Activated CD4-positive, alpha-beta T cell treated with anti-CD3 and anti-CD28 coated beads for 4 hours (primary cell): ENCODE measurements at regions not wholly inside any gene's neighbourhood (a gene's known extent, or its start where the extent isn't known, plus 50 kb on each side); places are given as distances from the start of the nearest gene placed in this dataset.

Experiments
- DNase-seq, 2 donors: peaks; one replicate each; pipeline ENCODE4 v3.0.0-alpha.2; 2020

DNA sequence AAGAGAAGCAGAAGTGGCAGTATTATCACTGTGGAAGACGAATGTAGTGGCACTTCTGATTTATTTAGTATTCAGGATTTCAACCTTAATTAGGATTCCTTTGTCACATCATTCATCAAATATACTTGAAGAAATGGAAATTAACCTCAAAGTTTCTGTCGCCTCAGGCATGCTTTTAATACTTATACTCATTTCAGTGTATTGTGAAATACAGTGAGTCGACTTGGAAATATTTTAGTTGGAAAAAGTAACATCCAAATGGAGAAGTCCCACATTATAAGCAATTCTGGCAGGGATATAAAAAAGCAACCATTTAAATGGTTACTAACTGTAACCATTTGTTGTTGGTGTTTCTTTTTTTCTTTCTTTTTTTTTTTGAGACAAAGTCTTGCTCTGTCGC, 648.8 kb downstream of the ARL4A start:
- no peak for DNase-seq

DNA sequence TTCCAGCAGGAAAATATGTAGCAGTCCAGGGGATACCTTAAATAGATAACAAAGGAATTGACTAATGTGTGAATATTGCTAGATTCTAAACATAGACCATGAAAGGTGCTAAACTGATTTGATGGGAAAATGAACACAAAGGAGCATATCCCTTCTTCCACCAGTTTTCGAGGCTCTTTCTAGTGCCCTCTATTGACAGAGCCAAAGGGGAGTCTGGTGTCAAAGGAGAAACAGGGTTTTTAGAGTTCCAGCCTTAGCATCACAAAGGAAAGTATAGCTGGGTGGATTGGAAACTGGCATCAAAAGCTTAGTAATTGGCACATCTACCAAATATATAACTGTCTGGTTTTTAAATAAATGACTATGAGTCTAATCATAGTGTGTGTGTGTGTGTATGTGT, 636.8 kb downstream of the ETV1 start:
- no peak for DNase-seq

DNA sequence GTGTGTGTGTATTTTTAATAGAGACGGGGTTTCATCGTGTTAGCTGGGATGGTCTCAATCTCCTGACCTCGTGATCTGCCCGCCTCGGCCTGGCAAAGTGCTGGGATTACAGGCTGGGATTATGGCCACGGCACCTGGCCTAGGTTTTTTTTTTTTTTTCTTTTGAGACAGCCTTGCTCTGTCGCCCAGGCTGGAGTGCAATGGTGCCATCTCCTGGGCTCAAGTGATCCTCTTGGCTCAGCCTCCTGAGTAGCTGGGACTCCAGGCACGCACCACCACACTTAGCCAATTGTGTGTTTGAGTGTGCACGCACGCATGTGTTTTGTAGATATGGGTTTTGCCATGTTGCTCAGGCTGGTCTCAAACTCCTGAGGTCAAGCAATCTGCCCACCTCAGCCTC, 629.8 kb downstream of the ETV1 start:
- DNase-seq: no peak

DNA sequence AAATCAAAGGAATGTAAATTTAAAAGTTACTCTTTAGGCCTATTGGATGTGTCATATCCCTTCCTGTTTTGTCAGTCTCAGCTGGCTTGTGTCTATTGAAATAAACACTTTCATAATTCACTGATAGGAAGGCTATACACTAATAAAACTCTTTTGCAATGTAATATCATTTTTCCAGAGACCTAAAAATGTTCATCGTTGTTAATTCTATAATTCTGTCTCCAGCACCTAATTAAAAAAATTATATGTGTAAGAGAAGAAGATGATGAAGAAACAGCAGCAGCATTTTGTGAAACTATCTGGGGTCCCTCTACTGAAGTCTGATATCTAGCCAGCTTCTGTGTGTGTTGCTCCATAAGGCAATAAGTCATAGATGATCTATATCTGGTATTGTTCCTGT, 602.7 kb downstream of the ETV1 start:
- no peak for DNase-seq

DNA sequence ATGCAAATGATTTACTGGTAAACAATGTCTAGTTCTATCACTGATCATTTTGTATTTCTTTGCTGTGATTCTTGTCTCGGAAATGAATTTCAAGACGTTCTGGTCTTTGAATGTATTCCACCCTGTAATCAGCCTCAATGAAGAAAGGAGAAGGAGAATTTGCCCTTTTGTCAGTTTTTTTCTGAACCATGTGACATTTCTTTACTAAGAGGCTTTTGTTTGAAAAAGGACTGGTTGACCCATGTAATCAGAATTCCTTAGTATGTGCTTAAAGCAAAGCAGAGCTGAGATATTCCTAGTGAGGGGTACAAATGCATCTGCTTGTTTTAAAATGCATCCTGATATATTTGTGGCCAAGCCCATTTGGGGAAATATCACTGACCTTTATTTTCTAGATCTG, 581.6 kb downstream of the ETV1 start:
- DNase-seq: no peak

DNA sequence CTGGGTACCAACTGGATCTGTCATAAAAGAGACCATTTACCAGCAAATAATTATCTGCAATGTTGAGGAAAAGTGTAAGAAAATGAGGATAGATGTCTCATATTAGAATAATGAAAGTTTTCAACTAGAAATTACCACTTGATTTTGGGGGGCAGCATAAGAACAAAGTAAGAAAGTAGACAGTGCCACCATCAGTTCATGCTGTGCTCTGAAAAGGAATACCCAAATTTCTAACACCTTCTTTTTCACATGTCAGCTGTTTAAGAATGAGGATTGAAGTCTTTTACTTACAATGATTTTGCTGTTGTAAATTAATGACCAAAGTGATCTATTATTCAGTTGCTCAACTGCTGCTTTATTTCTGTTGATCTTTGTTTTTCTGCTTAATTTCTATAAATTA, 578.3 kb downstream of the ETV1 start:
- DNase-seq: no peak

DNA sequence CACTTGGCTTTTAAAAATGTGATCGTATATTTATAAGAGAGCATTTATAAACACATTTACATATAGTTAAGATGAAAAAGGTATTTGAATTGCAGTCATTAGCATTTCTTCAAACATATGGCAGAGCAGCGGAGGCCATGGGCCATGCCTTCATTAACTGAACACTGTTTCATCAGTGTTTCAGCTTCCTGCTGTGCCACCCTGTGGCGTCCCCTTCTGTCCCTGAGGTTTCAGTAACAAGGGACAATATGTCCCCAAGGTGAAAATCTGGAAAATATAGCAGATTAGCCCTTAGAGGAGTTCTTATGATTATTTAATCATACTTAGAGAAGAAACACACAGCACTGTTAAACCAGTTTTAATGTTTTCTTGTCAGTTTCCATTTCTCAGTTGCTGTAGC, 577.8 kb downstream of the ETV1 start:
- DNase-seq: no peak

DNA sequence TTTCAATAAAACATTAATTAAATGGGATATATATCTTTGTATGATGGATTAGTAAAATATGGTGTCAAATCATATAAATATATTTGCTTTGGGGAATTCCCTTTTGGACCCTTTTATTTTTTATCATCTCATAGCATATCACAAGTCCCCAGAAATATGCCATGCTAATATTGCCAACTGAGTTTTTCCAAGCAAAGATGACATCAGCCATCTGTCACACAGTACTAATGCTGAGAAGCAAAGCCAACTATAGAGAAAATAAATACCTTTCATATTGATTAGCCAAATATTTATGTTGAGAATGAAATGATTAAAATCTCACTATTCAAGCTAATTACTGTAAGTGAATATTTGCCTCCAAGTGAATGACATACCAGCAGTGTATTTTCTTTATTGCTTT, 575.3 kb downstream of the ETV1 start:
- DNase-seq: no peak

DNA sequence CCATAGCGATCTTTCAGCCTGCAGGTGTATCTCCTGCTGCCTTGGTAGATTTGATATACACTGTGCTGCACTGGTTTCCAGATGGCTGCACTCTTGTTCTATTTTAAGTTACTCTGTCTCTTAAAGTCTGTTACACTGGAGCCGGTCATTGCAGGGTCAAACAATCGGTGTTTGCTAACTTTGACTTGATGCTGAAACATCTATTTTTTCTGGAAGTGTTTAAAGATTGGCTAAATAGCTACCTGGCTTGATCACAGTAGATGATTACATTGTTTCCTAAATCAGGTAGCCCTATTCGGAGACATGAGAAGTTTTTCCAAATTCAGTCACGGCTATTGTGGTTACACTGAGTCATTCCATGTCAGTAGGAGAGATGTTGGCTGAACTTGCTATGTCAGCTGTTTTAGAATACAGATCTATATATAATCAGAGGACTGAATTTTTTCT, 574.8 kb downstream of the ETV1 start:
- DNase-seq: no peak

DNA sequence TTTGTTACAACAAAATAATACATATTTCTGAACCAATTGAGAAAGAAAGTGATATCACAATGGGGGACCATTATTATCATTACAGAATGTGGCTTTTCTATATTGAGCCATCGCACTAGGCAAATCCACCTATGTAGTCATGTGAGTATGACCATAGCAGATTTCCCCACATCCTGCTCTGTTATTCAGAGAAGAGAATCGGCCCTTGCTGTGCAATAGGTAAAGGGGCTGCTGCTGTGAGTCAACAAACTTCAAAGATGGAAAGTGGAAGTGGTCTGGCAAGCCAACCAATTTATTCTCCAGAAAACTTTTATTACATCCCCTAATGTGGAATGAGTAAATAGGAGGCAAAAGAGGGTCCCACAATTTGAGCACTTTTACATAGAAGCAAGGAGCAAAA, 573.4 kb downstream of the ETV1 start:
- DNase-seq: no peak

DNA sequence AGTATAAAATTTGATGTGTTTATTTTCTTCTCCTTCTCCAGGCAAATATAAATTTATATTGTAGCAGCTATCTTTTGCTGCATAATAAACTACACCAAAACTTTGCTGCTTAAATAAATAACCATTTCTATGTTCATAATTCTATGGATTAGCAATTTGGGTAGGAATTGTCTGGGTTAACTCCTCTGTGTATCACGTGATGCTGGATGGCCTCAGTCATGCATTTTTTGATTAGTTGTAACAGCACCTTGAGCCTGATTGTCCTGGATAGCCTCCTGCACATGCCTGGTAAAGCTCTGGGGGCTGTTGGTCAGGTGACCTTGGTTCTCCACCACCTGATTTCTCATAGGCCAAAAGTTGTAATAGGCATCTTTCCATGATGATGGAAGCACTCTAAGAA, 572.9 kb downstream of the ETV1 start:
- DNase-seq: no peak

DNA sequence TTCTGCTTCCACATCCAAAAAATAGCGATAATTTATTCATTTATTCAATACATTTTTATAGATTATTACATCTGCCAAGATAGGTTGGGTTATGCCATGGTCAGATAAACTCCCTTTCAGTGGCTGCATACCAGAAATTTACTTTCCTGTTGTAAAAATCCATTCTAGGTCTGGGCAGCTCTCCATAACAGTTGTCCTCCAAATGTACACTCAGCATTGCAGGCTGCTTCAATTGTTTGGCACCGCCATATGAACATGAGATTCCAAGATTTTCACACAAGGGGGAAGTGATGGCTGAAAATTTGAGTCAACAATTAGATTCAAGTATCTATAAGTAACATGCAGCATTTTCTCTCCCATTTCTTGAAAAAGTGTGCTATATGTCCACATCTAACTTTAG, 568.7 kb downstream of the ETV1 start:
- no peak for DNase-seq

DNA sequence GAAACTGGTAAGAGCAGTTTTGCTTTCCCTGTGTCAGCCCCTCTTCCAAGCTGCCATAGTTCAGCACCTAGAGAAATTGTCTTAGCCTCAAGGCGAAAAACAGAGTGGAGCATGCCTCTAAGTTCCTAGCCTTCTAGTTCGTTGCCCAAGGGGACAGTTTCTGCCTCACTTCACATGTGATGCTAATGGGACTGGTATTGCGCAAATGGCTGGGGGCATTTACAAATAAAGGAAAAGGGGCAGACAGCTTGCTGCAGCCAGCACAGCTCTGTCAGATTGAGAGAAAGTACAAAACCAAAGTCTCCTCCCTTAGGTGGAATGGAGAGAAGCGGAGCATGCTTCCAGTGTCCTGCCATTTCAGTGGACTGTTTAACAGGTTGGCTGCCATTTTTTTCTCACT, 567.7 kb downstream of the ETV1 start:
- no peak for DNase-seq

DNA sequence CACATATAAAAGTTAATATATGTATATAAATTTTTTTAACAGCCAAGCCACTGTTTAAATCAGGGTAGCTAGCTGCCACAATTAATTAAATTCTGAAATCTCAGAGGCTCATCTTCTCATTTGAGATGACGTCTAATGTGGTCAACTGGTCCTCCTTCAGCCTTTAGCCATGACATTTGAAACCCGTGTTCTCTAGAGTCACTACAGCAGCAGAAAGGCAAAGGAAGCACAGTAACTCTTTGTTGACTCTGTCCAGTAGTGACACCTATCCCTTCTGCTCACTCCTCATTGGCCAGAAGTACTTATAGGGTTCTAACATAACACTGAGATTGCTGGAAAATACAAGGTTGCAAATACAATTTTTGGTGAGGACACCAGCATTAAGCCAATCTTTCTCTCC, 555.5 kb downstream of the ETV1 start:
- DNase-seq: no peak

DNA sequence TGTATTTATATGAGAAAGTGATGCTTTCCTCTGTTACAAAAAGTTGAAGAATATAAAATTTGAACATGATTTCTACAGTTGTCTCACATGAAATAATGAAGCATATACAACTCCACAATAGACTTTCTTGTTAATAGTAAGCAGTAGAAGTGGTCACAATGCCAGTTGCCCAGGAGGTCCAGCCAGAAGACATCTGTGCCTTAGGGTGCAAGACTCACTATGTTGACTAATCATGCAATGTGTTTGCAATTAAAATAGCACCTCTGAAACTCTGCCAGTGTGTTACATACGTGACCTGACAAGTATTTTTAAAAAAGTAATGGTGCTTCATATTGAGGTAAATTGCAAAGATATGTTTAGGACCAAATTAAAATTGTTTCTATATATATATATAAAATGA, 547.2 kb downstream of the ETV1 start:
- no peak for DNase-seq

DNA sequence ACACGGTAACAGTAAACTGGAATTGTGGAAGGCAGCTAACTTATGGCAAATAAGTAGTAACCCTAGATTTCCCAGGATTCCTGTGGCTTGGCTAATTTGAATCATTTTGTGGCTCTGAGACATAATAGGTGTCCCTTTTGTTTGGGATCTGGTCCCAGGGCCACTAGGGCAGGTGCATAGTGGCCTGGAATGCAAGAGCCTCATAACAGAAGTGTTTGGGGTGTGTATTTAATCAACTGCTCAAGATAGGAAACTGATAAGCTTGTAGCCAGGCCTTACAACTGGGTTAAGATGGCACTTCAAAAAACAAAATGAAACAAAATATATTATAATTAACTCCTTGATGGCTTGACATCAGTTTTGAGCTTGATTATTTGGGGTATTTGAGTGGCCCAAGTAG, 541.8 kb downstream of the ETV1 start:
- no peak for DNase-seq

DNA sequence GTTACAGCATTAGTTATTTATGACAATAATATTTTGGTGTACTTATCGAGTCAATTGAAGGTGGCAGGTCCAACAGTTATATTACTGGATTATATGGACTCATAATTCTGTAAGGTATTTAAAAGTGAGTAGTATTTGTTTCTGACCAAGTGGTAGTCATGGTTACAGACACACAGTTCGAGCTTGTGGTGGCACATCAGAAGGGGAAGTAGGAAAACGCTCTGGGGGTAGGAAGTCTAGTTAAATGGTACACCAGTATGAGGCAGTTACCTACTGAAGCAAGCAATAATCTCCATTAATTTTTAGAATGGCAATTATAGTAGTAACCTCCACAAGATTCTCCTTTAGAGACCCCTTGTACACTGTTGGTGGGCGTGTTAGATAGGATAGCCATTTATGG, 541.2 kb downstream of the ETV1 start:
- DNase-seq: no peak

DNA sequence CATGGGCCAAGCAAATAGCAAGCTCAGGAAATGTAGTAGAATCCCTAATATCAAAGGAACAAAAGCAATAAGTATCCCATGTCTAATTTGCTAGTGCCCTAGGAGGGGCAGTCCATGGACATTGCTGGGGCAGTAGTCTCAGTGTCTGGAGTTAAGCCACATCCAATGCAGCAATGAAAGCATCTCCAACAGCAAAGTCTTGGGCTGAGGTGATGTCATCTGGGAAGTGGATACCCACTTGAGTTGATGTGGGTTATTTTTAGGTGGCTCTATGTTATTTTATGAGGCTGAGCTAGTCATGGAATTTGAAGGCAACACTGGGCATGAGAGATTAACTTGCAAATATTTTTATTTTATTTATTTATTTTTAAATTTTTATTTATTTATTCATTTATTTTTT, 540.0 kb downstream of the ETV1 start:
- DNase-seq: no peak

DNA sequence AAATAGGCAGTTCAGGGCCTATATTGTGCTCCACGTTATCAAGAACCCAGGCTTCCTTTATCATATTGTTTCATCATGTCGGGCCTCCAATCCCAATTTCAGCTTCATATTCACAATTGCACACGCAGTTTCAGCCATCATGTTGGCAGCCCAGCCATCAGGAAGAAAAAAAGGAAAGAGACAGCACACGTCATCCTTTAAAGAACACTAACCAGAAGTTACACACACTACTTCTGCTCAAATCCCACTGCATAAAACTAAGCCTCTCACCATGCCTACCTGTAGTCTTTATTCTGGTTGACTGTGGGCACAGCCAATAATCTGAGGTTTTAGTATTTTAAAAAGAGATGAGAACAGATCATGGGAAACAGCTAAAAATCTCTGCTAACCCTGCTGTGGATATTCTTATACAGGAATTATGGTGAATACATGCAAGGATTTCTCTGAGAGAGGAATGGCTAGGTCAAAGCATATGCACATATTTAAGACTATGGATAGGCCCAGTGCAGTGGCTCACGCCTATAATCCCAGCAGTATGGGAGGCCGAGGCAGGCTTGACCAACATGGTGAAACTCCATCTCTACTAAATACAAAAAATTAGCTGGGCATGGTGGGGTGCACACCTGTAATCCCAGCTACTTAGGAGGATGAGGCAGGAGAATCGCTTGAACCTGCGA, 534.4 kb downstream of the ETV1 start:
- no peak for DNase-seq

DNA sequence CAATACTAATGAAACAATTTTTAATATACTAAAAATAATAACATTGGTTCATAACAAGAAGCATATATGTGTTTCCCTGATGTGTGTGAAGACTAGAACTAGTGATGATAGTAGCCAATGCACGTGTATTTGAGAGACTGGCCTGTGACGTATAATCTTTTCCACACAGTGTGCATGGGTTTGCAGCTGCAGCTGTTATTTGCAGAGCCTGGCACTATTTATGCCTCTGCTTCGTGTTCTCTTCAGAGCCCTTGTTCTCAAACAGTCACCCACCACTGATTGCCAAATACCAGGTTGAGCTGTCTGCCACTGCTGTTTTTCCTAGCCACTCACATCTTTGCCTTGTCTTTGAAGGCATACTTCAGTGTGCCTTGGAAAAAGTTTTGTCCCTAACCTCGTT, 531.7 kb downstream of the ETV1 start:
- no peak for DNase-seq

DNA sequence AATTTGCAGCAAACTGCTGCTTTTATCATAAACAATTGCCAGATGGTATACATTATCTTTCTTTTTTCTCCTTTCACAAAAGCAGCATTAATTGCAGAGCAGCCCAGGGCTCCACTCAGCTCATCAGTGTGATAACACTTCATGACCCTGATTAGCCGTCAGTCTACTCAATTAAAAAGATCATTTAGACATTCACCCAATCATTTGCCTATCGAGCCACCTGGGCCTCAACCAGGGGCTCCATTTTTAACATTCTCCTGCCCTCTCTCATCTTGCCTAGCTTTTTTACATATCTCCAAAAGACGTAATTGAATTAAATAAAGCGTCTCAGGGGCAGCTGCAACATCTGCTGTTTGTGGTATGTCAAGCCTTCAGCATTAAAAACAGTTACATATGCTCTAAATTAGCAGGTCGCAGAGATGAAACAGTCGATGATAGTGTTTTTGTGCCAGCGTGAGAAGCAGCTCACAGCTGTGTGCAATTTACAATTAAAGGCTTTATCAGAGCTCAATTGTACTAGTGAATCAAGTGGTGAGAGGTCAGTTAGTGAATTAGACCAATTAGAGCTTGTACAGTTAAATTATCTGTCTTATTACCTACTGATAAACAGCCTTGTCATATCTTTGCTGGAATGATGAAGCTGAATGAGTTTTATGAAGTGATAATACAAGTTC, 522.5 kb downstream of the ETV1 start:
- DNase-seq: no peak

DNA sequence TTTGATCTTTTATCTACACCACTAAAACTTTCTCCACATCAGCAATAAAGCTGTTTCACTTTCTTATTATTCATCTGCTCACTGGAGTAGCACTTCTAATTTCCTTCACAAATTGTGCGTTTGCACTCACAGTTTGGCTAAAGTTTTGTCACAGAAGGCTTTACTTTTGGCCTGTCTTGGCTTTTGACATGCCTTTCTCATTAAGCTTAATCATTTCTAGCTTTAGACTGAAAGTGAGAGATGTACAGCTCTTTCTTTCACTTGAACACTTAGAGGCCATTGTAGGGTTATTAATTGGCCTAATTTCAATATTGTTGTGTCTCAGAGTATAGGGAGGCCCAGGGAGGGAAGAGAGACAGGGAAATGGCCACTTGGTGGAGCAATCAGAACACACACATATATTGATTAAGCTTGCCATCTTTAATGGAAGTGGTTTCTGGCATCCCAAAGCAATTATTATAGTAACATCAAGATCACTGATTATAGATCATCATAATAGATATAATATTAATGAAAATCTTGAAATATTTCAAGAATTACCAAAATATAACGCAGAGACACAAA, 512.5 kb downstream of the ETV1 start:
- no peak for DNase-seq

DNA sequence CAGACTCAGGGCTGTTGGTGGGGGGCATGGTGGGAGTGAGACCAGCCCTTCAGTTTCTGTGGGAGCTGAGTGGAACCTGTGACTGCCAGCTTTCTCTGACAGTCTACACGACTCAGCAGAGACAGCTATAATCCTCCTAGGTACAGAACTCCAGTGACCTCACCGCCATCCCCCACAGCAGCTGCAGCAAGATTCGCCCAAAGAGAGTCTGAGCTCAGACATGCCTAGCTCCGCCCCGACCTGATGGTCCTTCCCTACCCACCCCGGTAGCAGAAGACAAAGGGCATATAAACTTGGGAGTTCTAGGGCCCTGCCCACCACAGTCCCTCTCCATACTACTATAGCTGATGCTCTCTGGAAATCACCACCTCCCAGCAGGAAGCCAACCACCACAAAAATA, 500.1 kb downstream of the ETV1 start:
- no peak for DNase-seq

DNA sequence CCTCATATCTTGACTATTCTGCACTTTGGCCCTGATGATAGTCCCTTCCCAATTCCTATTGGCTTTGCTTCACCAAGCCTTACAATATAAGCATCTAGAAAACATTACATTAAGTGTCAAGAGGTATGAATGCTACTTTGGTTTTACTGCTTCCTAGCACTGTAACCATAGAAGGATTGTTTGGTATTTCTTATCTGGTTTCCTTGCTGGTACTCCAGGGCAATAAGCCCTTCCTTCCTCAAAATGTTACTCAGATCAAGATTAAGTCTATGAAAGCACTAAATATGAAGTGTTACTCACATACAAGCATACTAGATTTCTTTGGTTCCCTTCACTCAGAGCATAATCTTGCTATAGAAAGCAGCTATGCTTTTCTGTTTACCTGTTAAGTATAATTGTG, 492.5 kb downstream of the ETV1 start:
- DNase-seq: no peak

DNA sequence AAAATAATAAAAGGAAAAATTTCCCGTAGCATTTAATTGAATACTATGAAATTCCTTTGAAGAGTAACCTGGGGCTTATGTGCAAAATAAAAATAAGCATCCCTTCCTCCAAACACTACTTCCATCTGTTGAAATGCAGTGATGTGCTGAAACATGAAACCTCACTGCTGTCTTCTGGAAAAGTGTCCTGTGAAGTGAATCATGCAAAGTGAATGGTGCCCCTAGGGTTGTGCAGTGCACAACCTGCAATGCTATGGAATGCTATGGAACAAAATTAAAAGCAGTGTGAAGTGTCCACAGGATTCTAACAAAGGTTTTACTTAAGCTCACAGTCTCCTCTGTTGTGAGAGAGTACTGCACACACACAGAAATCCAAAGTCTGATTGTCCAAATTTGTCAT, 480.9 kb downstream of the ETV1 start:
- no peak for DNase-seq
